ENCODE measurements at regions not wholly inside any gene's neighbourhood (a gene's known extent, or its start where the extent isn't known, plus 50 kb on each side); places are given as distances from the start of the nearest gene placed in this dataset.

- TF ChIP-seq BHLHE40 (IDR thresholded peaks at IDR 0.05; ENCODE audit: borderline replicate concordance) (no peak), ZNF384 (IDR thresholded peaks at IDR 0.05) (no peak)
Observed at GRCh38 chr4:154036856-154037255, 248.0 kb upstream of the SFRP2 start.
